22Rv1 (cell line): ENCODE measurements at regions not wholly inside any gene's neighbourhood (a gene's known extent, or its start where the extent isn't known, plus 50 kb on each side); places are given as distances from the start of the nearest gene placed in this dataset.

Source experiments
- ZFX ChIP-seq: fragments of 450-650 bp; IDR thresholded peaks from 2 replicates; pipeline ENCODE4 v1.6.1; 2017; ENCODE audit warnings: antibody characterized with exemption, borderline replicate concordance
- TF ChIP-seq, protein P1 (sequence below): fragments of 450-650 bp; IDR thresholded peaks from 2 replicates; pipeline ENCODE4 v1.5.1; 2017; ENCODE audit warnings: mild to moderate bottlenecking

DNA sequence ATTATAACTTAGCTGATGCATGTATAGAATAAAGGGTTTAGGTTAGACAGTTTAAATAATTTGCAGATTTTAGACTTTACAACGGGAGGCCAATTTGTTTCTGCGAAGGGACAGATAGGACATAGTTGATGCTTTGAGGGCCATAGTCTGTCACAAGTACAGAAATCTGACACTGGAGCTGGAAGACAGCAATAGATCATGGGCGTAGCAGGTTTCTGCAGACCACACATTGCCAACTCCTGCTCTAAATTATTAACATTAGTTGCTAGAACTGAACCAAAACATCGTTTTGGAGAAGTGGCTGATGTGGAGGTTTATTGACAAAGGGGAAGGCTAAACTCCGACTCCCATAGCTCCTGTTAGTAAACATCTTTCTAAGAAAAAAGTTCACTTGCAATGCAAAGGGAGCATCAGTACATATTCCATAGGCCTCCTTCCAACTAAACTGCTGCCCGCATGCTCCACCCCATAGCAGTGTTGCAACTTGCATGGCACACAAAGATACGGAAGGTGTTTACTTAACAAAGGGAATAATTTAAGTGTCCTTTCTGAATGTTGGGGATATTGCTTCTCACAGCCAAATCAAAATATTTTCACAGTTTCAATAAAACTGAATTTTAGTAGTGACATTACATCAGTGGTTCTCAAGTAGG, 862.0 kb upstream of the CXADR start:
- TF ChIP-seq, protein P1, sequence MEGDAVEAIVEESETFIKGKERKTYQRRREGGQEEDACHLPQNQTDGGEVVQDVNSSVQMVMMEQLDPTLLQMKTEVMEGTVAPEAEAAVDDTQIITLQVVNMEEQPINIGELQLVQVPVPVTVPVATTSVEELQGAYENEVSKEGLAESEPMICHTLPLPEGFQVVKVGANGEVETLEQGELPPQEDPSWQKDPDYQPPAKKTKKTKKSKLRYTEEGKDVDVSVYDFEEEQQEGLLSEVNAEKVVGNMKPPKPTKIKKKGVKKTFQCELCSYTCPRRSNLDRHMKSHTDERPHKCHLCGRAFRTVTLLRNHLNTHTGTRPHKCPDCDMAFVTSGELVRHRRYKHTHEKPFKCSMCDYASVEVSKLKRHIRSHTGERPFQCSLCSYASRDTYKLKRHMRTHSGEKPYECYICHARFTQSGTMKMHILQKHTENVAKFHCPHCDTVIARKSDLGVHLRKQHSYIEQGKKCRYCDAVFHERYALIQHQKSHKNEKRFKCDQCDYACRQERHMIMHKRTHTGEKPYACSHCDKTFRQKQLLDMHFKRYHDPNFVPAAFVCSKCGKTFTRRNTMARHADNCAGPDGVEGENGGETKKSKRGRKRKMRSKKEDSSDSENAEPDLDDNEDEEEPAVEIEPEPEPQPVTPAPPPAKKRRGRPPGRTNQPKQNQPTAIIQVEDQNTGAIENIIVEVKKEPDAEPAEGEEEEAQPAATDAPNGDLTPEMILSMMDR = no peak
- no peak for TF ChIP-seq ZFX
